Gastroesophageal sphincter (tissue), 3 donors: ENCODE measurements at regions not wholly inside any gene's neighbourhood (a gene's known extent, or its start where the extent isn't known, plus 50 kb on each side); places are given as distances from the start of the nearest gene placed in this dataset.

Source experiments
- CTCF ChIP-seq, 4 experiments: fragments of 200-600 bp in 2 of 4; fragments of 450-650 bp in 2 of 4; sonication (generic) in 1 of 4; IDR thresholded peaks; one replicate each; pipeline ENCODE4 v1.5.1; 2017 to 2019; ENCODE audit warnings: antibody characterized with exemption in 4 of 4, mild to moderate bottlenecking in 2 of 4, moderate library complexity in 2 of 4
- POLR2A ChIP-seq, 2 donors: fragments of 450-650 bp; IDR thresholded peaks; one replicate each; pipeline ENCODE4 v1.6.1; 2017; ENCODE audit warnings: antibody characterized with exemption in 2 of 2, mild to moderate bottlenecking in 2 of 2, moderate library complexity in 1 of 2
- POLR2AphosphoS5 ChIP-seq: sonication (generic); formaldehyde crosslinking; IDR thresholded peaks from one replicate; pipeline ENCODE4 v1.6.1; 2017; ENCODE audit warnings: antibody characterized with exemption

GRCh38 chr7:98500764-98501163 is 99.9 kb upstream of the BAIAP2L1 start:
- TF ChIP-seq CTCF (IDR thresholded peaks at IDR 0.05) (no peak), POLR2AphosphoS5 (no peak), POLR2A (IDR thresholded peaks at IDR 0.05) (no peak)
